ENCODE measurements at regions not wholly inside any gene's neighbourhood (a gene's known extent, or its start where the extent isn't known, plus 50 kb on each side); places are given as distances from the start of the nearest gene placed in this dataset.
A peak's percentile ranks its signal among the peaks of the same experiment; 100 is the strongest.

DNA sequence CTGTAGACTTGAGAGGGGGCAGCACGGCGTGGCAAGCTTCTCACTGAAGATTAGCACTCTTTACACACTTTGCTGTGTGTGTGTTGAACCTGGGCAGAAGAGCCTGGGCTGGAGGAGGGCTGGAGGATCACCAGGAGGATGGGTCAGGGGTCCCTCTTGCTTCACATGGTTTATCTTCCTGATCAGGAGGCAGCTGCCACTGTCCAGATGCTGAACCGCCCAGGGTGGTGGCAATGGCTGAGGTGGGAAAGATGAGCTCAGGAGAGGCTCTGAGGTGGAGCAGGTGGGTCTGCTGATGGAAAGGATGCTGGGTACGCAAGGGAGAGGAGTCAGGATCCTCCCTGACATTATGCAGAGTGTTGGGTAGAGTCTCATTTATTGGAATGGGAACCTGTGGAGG is 191.5 kb downstream of the RAMP3 start:
- FAIRE-seq (no peak), DNase-seq (ENCODE audit: low spot score) (no peak)

GRCh38 chr7:45350896-45351295 is 193.3 kb downstream of the RAMP3 start:
- DNase-seq (ENCODE audit: low spot score), result no peak

GRCh38 chr7:45358287-45358686 is 200.7 kb downstream of the RAMP3 start:
- FAIRE-seq, result no peak
- DNase-seq (ENCODE audit: low spot score), result no peak

More at GRCh38 chr7:45350896-45351295, 193.3 kb downstream of the RAMP3 start:
- FAIRE-seq, result no peak

- DNase-seq (ENCODE audit: low spot score), result no peak
- FAIRE-seq, result no peak
Measured at GRCh38 chr7:45359250-45359649, 201.7 kb downstream of the RAMP3 start.

DNA sequence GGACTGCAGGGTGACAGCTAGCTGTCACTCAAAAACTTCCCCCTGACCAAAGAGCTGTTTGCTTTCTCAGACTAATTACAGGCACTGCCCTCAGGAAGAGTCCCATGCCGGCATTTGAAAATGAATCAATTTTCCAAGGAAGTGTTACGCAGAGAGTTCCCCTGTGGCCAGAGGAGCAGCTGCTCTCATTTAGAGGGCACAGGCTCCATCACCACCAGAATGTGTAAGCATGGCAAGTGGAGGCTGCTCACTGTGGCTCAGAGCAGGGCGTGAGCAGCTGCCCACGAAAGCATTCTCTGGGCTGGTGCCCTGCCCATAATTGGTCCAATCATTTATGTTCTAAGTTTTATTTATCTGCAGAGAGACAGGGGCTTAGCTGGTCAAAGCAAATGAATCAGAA is 202.2 kb downstream of the RAMP3 start:
- DNase-seq (ENCODE audit: low spot score) (no peak), FAIRE-seq (no peak)

DNA sequence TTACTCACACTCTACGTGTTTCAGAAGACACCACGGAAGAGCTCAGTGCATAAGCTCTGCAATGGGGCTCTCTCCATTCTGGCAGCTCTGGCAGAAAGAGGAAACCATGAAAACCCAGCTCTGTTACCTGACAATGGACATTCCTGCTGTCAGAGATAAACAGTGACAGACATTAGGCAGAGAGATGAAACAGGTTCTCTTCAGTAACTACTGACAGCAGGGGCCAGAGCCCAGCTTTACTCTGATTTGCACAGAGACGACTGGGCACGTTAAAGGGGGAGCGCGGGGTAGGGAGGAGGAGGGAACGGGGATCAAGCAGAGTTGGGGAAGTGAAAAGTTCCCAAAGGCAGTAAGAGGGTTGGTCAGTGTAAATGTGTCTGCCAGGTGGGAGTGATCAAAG is 206.1 kb downstream of the RAMP3 start:
- FAIRE-seq, result no peak
- DNase-seq (ENCODE audit: low spot score), result no peak

DNA sequence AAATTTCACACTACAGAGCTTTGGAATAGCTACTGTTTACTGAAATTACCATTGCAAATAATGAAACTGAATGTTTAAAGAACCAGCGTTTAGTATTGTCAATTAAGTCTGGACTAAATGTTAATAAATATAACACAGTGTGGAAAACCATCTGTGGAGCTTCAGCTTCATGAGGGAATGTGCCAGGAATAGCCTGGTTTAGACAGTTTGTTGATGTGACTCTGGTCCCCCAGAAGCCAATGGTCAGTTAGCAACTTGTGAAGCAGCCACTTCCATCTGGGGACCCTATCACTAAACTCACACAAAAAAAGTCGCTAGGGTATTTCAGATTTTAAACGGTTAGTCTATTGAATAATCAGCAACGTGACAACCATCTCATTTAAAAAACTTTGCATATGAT is 207.8 kb downstream of the RAMP3 start:
- DNase-seq (ENCODE audit: low spot score) (no peak), FAIRE-seq (no peak)

- peak; percentile 27 for FAIRE-seq
- DNase-seq (ENCODE audit: low spot score), result no peak
Measured at GRCh38 chr7:45366475-45366874, 207.7 kb upstream of the ADCY1 start.

- no peak for FAIRE-seq
- no peak for DNase-seq (ENCODE audit: low spot score)
Measured at GRCh38 chr7:45367026-45367425, 207.1 kb upstream of the ADCY1 start.

DNA sequence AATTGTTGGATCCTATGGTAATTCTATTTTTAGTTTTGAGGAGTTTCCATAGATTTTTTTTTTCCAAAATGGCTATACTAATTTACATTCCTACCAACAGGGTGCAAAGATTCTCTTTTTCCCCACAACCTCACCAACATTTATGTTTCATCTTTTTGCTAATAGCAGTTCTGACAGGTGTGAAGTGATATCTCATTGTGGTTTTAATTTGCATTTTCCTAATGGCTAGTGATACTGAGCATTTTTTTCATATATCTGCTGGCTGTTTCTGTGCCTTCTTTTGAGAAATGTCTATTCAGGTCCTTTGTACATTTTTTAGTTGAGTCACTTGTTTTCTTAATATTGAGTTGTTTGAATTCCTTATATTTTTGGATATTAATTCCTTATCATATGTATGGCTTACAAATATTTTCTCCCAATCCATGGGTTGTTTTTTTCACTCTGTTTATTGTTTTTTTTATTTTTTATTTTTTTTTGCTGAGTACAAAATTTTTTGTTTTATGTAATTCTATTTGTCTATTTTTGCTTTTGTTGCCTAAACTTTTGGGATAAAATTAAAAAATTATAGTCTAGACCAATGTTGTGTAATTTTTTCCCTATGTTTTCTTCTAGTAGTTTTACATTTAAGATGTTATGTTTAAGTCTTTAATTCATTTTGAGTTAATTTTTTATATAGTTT is 205.9 kb upstream of the ADCY1 start:
- no peak for FAIRE-seq

GRCh38 chr7:45384499-45384898 is 189.7 kb upstream of the ADCY1 start:
- DNase-seq (ENCODE audit: low spot score), result peak; percentile 58
- FAIRE-seq, result peak; percentile 13

More for the DNA sequence above, 205.9 kb upstream of the ADCY1 start:
- no peak for DNase-seq (ENCODE audit: low spot score)

- no peak for DNase-seq (ENCODE audit: low spot score)
- FAIRE-seq, result peak; percentile 63
Measured at GRCh38 chr7:45387837-45388236, 186.3 kb upstream of the ADCY1 start.

DNA sequence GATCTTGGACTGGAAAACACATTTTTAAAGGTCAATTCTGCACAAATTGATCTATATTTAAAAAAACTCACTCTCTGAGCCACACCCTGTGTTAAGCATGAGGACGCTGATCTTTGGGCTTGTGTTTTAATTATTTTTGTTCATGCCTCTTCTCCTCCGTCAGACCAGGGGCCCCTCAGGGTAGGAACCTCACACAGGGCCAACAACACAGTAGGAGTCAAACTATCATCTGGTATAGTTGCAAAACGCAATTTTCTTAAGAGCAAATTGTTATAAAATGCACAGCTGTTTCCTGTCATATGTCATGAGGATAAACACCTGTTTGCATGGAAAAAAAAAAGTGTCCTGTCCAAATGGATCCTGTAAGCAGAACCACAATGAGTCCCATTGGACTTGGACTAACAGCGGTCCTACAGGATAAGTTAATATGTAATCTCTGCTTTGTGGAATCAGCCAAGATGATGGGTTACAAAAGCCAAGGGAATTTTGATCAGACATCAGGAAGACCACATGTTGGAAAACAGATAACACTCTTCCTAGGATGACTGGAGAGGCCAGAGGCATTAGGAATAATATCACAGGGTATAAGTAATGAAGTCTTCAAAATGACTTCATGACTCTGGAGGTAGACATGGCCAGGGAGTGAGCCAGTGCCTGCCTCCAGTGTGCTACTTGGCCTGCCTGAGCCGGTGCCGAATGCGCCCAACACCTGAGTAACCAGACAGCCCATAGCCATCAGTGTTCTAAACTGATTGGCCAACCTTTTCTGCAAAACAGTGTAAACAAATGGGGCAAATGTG is 184.9 kb upstream of the ADCY1 start:
- FAIRE-seq, result no peak
- DNase-seq (ENCODE audit: low spot score), result no peak

GRCh38 chr7:45390180-45390579 is 184.0 kb upstream of the ADCY1 start:
- FAIRE-seq (no peak), DNase-seq (ENCODE audit: low spot score) (no peak)

DNA sequence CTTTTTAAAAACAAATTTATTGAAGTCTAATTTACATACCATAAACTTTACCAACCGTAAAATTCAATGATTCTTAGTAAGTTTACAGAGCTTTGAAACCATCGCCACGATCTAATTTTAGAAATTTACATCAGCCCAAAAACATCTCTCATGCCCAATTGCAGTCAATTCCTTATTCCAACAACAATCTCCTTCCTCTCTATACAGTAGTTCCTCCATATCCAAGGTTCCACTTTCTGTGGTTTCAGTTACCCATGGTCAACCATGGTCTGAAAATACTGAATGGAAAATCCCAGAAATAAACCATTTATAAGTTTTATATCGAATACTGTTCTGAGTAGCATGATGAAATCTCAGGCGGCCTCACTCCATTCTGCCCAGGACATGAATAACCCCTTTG is 183.4 kb upstream of the ADCY1 start:
- FAIRE-seq (no peak), DNase-seq (ENCODE audit: low spot score) (no peak)

DNA sequence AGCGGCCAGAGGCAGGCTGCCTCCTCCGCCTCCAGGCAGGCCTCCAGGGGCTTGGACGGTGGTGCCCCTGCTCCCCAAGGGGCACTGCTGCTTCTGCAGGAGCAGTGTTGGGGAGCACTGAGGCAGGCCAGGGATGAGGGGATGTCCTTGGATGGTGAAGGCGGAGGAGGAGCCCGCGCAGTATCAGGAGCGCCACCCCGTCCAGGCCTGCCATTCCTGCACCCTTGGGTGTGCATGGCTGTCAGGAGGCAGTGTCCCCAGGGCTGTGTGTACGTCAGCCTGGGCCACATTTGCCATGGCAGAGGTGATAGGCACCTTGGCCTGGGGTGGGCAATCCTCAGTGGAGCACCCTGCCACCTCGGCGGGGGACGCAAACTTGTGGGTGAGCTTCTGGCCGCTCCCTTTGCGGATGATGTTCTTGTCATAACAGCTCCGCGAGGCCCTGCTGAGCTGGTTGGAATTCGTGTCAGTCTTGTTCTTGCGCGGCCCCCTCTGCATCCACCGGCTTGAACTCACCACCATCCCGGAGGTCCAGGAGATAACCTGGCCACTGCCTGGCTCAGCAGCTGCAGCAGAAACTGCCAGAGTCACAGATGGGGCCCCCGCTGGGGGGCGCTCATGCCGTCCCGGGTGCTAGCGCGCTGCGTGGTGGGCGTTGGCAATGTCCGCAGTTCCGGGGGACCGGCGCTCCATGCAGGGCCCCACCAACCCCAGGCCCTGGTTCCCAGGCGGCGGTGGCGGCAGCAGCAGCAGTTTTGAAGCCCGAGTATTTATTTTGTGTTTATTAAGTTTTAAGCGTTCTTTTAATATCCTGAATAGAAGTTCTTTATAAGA is 182.3 kb upstream of the ADCY1 start:
- FAIRE-seq, result peak; percentile 92

DNA sequence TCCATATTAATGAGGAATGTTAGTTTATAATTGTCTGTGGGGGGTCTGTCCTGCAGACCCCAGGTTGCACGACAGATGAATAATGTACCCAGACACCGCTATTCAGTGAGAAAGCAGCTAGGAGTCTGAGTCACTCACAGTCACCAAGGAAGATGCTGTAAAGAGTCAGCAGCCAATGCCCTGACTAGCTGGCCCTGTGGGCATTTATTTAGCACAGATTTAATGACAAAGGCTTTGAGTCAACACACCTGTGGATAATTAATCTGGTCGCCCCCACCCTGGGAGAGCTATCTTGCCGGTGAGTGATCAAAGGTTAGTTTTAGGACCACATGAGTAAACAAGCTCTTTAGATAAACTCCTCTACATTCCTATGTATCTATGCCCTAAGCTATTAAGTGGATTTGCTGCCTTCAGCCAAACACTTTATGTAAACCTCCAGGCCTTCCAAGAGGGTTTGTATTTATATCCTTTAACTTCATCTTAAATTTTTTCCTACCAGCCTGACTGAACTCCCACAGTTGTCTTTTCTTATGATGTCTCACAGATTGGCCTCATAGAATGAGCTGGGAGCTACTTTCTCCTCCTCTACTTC is 180.0 kb upstream of the ADCY1 start:
- FAIRE-seq, result peak; percentile 74
- no peak for DNase-seq (ENCODE audit: low spot score)

More for the DNA sequence above, 182.3 kb upstream of the ADCY1 start:
- no peak for DNase-seq (ENCODE audit: low spot score)

DNA sequence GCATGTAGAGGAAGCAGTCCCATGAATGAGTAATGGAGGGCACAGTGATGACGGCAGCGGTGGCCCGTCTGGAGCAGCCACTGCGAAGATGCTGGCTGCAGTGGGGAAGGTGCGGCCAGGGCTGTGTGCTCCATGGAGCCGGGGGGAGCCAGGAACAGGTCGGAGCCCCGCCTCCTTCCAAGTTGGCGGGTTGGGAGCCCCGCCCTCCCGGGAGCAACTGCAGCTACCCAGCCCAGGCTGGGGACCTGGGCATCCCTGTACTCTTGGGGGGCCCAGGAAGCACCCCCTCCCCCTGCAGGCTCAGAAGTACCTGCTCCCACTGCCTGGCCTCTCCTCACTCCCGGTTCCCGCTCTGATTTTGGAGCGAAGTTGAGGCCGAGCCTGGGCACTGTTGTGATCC is 175.1 kb upstream of the ADCY1 start:
- no peak for DNase-seq (ENCODE audit: low spot score)
- no peak for FAIRE-seq

- no peak for DNase-seq (ENCODE audit: low spot score)
- peak; percentile 99 for FAIRE-seq
Measured at GRCh38 chr7:45400680-45401079, 173.5 kb upstream of the ADCY1 start.

GRCh38 chr7:45401155-45401554 is 173.0 kb upstream of the ADCY1 start:
- FAIRE-seq, result no peak
- DNase-seq (ENCODE audit: low spot score), result no peak

- no peak for DNase-seq (ENCODE audit: low spot score)
- FAIRE-seq, result no peak
Measured at GRCh38 chr7:45401851-45402250, 172.3 kb upstream of the ADCY1 start.

Data from urothelium cell line (cell line).